ENCODE measurements at regions not wholly inside any gene's neighbourhood (a gene's known extent, or its start where the extent isn't known, plus 50 kb on each side); places are given as distances from the start of the nearest gene placed in this dataset.

- ChIA-PET CTCF (interaction anchor here (1.7 to 2.0 kb wide), 2 partner anchors 10 to 573 kb away, joined by 4 to 8 read pairs; no protein-coding TSS in a partner anchor), POLR2A (no interaction called here)
- H3K9ac ChIP-seq (replicated peaks; ENCODE audit: extremely low read depth, insufficient read depth, low read length), result no peak overlapping the region
- no peak overlapping the region for H2AFZ ChIP-seq (ENCODE audit: low read depth, low read length)
- FAIRE-seq (no peak), DNase-seq (ENCODE audit: low read depth, low spot score) (no peak)
- no peaks in the 10 kb centered on the region for H3K9me3 ChIP-seq (replicated peaks; ENCODE audit: control insufficient read depth, insufficient read depth, low read length)
- no peaks in the 10 kb centered on the region for H3K36me3 ChIP-seq (ENCODE audit: control insufficient read depth in 2 of 2, extremely low read depth in 1 of 2, insufficient read depth in 2 of 2, low read length in 2 of 2)
- no peaks in the 10 kb centered on the region for H4K20me1 ChIP-seq (replicated peaks; ENCODE audit: control insufficient read depth, extremely low read depth, insufficient read depth, low read length)
- peaks cover 2 to 4% of the 10 kb centered on the region in 2 experiments for H3K27me3 ChIP-seq (ENCODE audit: control insufficient read depth in 2 of 2, insufficient read depth in 2 of 2, low read length in 2 of 2)
- H3K79me2 ChIP-seq (ENCODE audit: control insufficient read depth, insufficient read depth, low read length), result no peaks in the 10 kb centered on the region
- intact Hi-C loops (cut with micrococcal nuclease), result loop anchor here (10.0 kb wide), 1 partner anchor 525 kb away; no protein-coding TSS in a partner anchor
- no peak overlapping the region for H3K27ac ChIP-seq (ENCODE audit: insufficient read depth, low read depth, low read length)
- dilution Hi-C loops (cut with MboI; ENCODE audit: extremely low pct_ligation_motif_present, low sequenced_read_pairs), result no loop called here
- H3K4me2 ChIP-seq (ENCODE audit: insufficient read depth, low read length), result no peak overlapping the region
- no peaks in the 10 kb centered on the region for H3K4me1 ChIP-seq (ENCODE audit: control insufficient read depth, extremely low read depth, insufficient read depth, low read length)
- no TSS peak for BruUV-seq (replicated peaks)
- no peak for TF ChIP-seq POLR2A (IDR thresholded peaks at IDR 0.05; ENCODE audit: low read depth, low read length)
- H3K9me1 ChIP-seq (replicated peaks; ENCODE audit: control insufficient read depth, extremely low read depth, insufficient read depth, low read length), result no peaks in the 10 kb centered on the region
- H3K4me3 ChIP-seq (replicated peaks in 1 of 3; ENCODE audit: insufficient read depth in 1 of 3, low read depth in 1 of 3, low read length in 3 of 3), result no peak overlapping the region
Observed at GRCh38 chr6:87919416-87919815, 128.2 kb upstream of the SPACA1 start.

- Histone ChIP-seq H3K27ac (ENCODE audit: insufficient read depth, low read depth, low read length) (no peak overlapping the region), H3K4me1 (ENCODE audit: control insufficient read depth, extremely low read depth, insufficient read depth, low read length) (no peaks in the 10 kb centered on the region), H3K36me3 (ENCODE audit: control insufficient read depth in 2 of 2, extremely low read depth in 1 of 2, insufficient read depth in 2 of 2, low read length in 2 of 2) (no peaks in the 10 kb centered on the region), H3K9me1 (replicated peaks; ENCODE audit: control insufficient read depth, extremely low read depth, insufficient read depth, low read length) (no peaks in the 10 kb centered on the region), H2AFZ (ENCODE audit: low read depth, low read length) (no peak overlapping the region), H3K9me3 (replicated peaks; ENCODE audit: control insufficient read depth, insufficient read depth, low read length) (no peaks in the 10 kb centered on the region), H3K4me2 (ENCODE audit: insufficient read depth, low read length) (no peak overlapping the region), H3K27me3 (ENCODE audit: control insufficient read depth in 2 of 2, insufficient read depth in 2 of 2, low read length in 2 of 2) (peaks cover 2 to 4% of the 10 kb centered on the region in 2 experiments), H3K79me2 (ENCODE audit: control insufficient read depth, insufficient read depth, low read length) (no peaks in the 10 kb centered on the region), H3K4me3 (replicated peaks in 1 of 3; ENCODE audit: insufficient read depth in 1 of 3, low read depth in 1 of 3, low read length in 3 of 3) (no peak overlapping the region), H4K20me1 (replicated peaks; ENCODE audit: control insufficient read depth, extremely low read depth, insufficient read depth, low read length) (no peaks in the 10 kb centered on the region), H3K9ac (replicated peaks; ENCODE audit: extremely low read depth, insufficient read depth, low read length) (no peak overlapping the region)
- ChIA-PET POLR2A (no interaction called here), CTCF (interaction anchor here (1.7 to 2.0 kb wide), 2 partner anchors 9 to 574 kb away, joined by 4 to 8 read pairs; no protein-coding TSS in a partner anchor)
- dilution Hi-C loops (cut with MboI; ENCODE audit: extremely low pct_ligation_motif_present, low sequenced_read_pairs) (no loop called here), intact Hi-C loops (cut with micrococcal nuclease) (loop anchor here (10.0 kb wide), 1 partner anchor 524 kb away; no protein-coding TSS in a partner anchor)
- FAIRE-seq (no peak), DNase-seq (ENCODE audit: low read depth, low spot score) (no peak)
- TF ChIP-seq JUN (IDR thresholded peaks at IDR 0.05; ENCODE audit: borderline replicate concordance, insufficient read depth, insufficient read length, low read depth) (no peak), EZH2 (IDR thresholded peaks at IDR 0.05; ENCODE audit: borderline replicate concordance, low read depth, low read length, severe bottlenecking) (no peak), POLR2AphosphoS5 (IDR thresholded peaks at IDR 0.05; ENCODE audit: insufficient read depth, low read depth, low read length) (no peak), MYC (IDR thresholded peaks at IDR 0.05; ENCODE audit: low read depth, low read length) (no peak), GATA2 (IDR thresholded peaks at IDR 0.05; ENCODE audit: insufficient read depth, insufficient read length, low read depth, low read length) (no peak), FOS (IDR thresholded peaks at IDR 0.05; ENCODE audit: borderline replicate concordance, insufficient read depth, low read length) (no peak), POLR2A (IDR thresholded peaks at IDR 0.05; ENCODE audit: low read depth, low read length) (no peak)
- TF ChIP-seq, protein P1, sequence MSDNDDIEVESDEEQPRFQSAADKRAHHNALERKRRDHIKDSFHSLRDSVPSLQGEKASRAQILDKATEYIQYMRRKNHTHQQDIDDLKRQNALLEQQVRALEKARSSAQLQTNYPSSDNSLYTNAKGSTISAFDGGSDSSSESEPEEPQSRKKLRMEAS (IDR thresholded peaks at IDR 0.05; ENCODE audit: insufficient read depth, insufficient read length), result no peak
- no TSS peak for BruUV-seq (replicated peaks)
Observed at GRCh38 chr6:87919001-87919400, 128.6 kb upstream of the SPACA1 start.
